Neuronal stem cell (in vitro differentiated cells): ENCODE measurements at regions not wholly inside any gene's neighbourhood (a gene's known extent, or its start where the extent isn't known, plus 50 kb on each side); places are given as distances from the start of the nearest gene placed in this dataset.
A peak's percentile ranks its signal among the peaks of the same experiment; 100 is the strongest.
"Not testable (repeated sequence)": the region's sequence is repeated elsewhere in the genome, so short reads cannot be mapped to it uniquely, and the experiment has no call there.

Experiments used
- DNase-seq: peaks from one replicate; pipeline ENCODE4 v3.0.0-alpha.2; 2013; ENCODE audit warnings: low spot score
- H2AFZ ChIP-seq: one replicate; pipeline ENCODE4 v1.6.1; 2013; ENCODE audit warnings: mild to moderate bottlenecking, low read length, inconsistent platforms
- H2AK5ac ChIP-seq: 2 replicates; pipeline ENCODE4 v1.6.1; 2013; ENCODE audit warnings: low read depth, mild to moderate bottlenecking, inconsistent platforms, low read length, moderate library complexity, mixed read lengths
- H2BK120ac ChIP-seq: 2 replicates; pipeline ENCODE4 v1.6.1; 2013; ENCODE audit warnings: low read depth, mild to moderate bottlenecking, inconsistent platforms, low read length, moderate library complexity, mixed read lengths
- H2BK12ac ChIP-seq: one replicate; pipeline ENCODE4 v1.6.1; 2013; ENCODE audit warnings: low read length, inconsistent platforms
- H2BK15ac ChIP-seq: 2 replicates; pipeline ENCODE4 v1.6.1; 2013; ENCODE audit warnings: mild to moderate bottlenecking, low read length, inconsistent platforms, mixed read lengths
- H2BK5ac ChIP-seq: one replicate; pipeline ENCODE4 v1.6.1; 2013; ENCODE audit warnings: inconsistent platforms, mild to moderate bottlenecking, low read length, moderate library complexity
- H3K14ac ChIP-seq: one replicate; pipeline ENCODE4 v1.6.1; 2013; ENCODE audit warnings: low read length, inconsistent platforms
- H3K18ac ChIP-seq: 2 replicates; pipeline ENCODE4 v1.6.1; 2013; ENCODE audit warnings: low read length, inconsistent platforms
- H3K23ac ChIP-seq: 2 replicates; pipeline ENCODE4 v1.6.1; 2013; ENCODE audit warnings: low read depth, mild to moderate bottlenecking, mixed read lengths, low read length, inconsistent platforms; ENCODE audit not compliant: poor library complexity
- H3K27ac ChIP-seq: replicated peaks from 3 replicates; pipeline ENCODE4 v1.5.1; 2013; ENCODE audit warnings: low read length, inconsistent platforms
- H3K27me3 ChIP-seq, 3 experiments: 2 replicates each; pipeline ENCODE4 v1.6.1; 2013; ENCODE audit warnings: low read length in 3 of 3, mild to moderate bottlenecking in 2 of 3, inconsistent platforms in 1 of 3, low read depth in 1 of 3, mixed read lengths in 1 of 3, moderate library complexity in 1 of 3; ENCODE audit not compliant: control insufficient read depth in 3 of 3, insufficient read depth in 3 of 3
- H3K36me3 ChIP-seq, 2 donors: replicated peaks in 1 of 2; 2 replicates each; pipeline ENCODE4 v1.6.1; 2013; ENCODE audit warnings: low read length in 2 of 2; ENCODE audit not compliant: control insufficient read depth in 2 of 2, insufficient read depth in 2 of 2
- H3K4ac ChIP-seq: 2 replicates; pipeline ENCODE4 v1.6.1; 2013; ENCODE audit warnings: inconsistent platforms, mild to moderate bottlenecking, low read length, moderate library complexity
- H3K4me1 ChIP-seq, 2 donors: 1 replicate in 1 of 2; 2 replicates in 1 of 2; pipeline ENCODE4 v1.6.1; 2013; ENCODE audit warnings: low read length in 2 of 2, low read depth in 1 of 2; ENCODE audit not compliant: control insufficient read depth in 2 of 2, insufficient read depth in 1 of 2
- H3K4me2 ChIP-seq: one replicate; pipeline ENCODE4 v1.6.1; 2013; ENCODE audit warnings: mild to moderate bottlenecking, low read length, inconsistent platforms; ENCODE audit not compliant: insufficient read depth, poor library complexity, severe bottlenecking
- H3K4me3 ChIP-seq, 2 donors: 2 replicates each; pipeline ENCODE4 v1.5.1; 2013; ENCODE audit warnings: low read length in 2 of 2, mild to moderate bottlenecking in 2 of 2, inconsistent platforms in 1 of 2, moderate library complexity in 1 of 2
- H3K79me1 ChIP-seq: one replicate; pipeline ENCODE4 v1.6.1; 2013; ENCODE audit warnings: low read depth, mild to moderate bottlenecking, inconsistent platforms, low read length, moderate library complexity
- H3K9ac ChIP-seq: one replicate; pipeline ENCODE4 v1.6.1; 2013; ENCODE audit warnings: mild to moderate bottlenecking, low read depth, low read length, inconsistent platforms; ENCODE audit not compliant: poor library complexity
- H3K9me3 ChIP-seq, 2 donors: replicated peaks in 1 of 2; 2 replicates each; pipeline versions ENCODE3 to v1.6.1; 2013; ENCODE audit warnings: low read length in 2 of 2, mild to moderate bottlenecking in 2 of 2, inconsistent platforms in 1 of 2, low read depth in 1 of 2, mixed read lengths in 1 of 2, moderate library complexity in 1 of 2; ENCODE audit not compliant: control insufficient read depth in 2 of 2, insufficient read depth in 1 of 2
- H4K8ac ChIP-seq: one replicate; pipeline ENCODE4 v1.6.1; 2013; ENCODE audit warnings: low read depth, mild to moderate bottlenecking, inconsistent platforms, low read length, moderate library complexity
- H4K91ac ChIP-seq: one replicate; pipeline ENCODE4 v1.6.1; 2013; ENCODE audit warnings: low read length, low read depth, mild to moderate bottlenecking, inconsistent platforms; ENCODE audit not compliant: poor library complexity
- WGBS, 2 donors: extraction: QIAGEN DNeasy Blood & Tissue Kit; methylation state at CpG; one replicate each; pipeline ENCODE4 v1.1.7; 2013; ENCODE audit warnings: missing lambda C conversion rate in 2 of 2, mixed read lengths in 1 of 2; ENCODE audit not compliant: insufficient read length in 2 of 2, insufficient replicate concordance in 1 of 2; ENCODE audit errors: extremely low coverage in 2 of 2; 5-methylcytosine and 5-hydroxymethylcytosine counted together

DNA sequence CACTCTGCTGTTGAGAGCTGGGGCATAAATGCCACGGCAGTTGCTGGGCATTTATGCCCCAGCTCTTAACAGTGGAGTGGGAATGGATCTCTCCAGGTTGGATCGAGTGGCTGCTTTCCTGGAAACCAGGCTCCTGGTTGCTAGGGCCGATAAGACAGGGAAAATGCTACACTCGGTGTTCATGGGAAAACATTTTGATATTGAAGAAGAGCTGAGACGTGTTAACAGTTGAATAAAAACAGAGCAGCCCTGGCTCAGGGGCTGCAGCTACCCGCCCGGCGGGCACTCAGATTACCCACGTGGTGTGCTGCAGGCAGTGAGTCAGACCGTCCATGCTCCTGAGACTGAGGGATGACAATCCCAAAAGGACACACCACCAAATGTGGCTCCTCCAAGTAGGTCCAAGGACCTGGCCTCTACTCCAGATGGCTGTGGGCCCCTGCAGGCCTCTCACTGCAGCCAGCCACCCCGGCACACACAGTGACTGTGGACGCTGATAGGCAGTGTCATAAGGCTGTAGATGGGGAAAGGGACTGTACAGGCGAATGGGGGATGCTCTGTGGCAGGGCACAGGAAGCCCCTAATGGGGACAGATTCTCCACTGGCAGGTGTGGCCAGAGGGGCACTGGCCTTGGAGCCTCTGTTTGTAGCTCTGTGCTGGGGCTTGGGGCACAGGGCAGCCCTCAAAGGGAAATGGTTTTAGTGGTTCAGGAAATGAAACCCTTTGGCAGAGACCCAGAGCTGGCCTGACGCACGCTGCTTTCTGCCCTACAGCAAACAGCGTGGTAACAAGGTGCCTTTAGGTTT lies 237.8 kb downstream of the LY86 start:
- no peaks in the 10 kb centered on the region for H3K36me3 ChIP-seq
- no peak overlapping the region for H3K4me2 ChIP-seq
- no peaks in the 10 kb centered on the region for H3K9me3 ChIP-seq
- no peak overlapping the region for H2AFZ ChIP-seq
- WGBS, 2 donors: no CpG with 5 or more reads among the region's 16 CpGs
- peak overlapping the region; percentile 76 for H2BK12ac ChIP-seq
- H3K79me1 ChIP-seq: no peaks in the 10 kb centered on the region
- no peak overlapping the region for H4K8ac ChIP-seq
- peak overlapping the region; percentile 53 for H2AK5ac ChIP-seq
- no peak for DNase-seq
- H3K4ac ChIP-seq: no peak overlapping the region
- H3K14ac ChIP-seq: no peak overlapping the region
- peak overlapping the region; percentile 60 for H3K23ac ChIP-seq
- no peak overlapping the region for H3K9ac ChIP-seq
- H3K4me3 ChIP-seq: no peak overlapping the region
- H3K4me1 ChIP-seq: peaks cover 0 to 8% of the 10 kb centered on the region in 2 donors
- H4K91ac ChIP-seq: no peak overlapping the region
- peak overlapping the region; percentile 55 for H3K18ac ChIP-seq
- H3K27me3 ChIP-seq: no peaks in the 10 kb centered on the region
- no peak overlapping the region for H2BK15ac ChIP-seq
- H3K27ac ChIP-seq: no peak overlapping the region
- no peak overlapping the region for H2BK120ac ChIP-seq
- H2BK5ac ChIP-seq: no peak overlapping the region

- H3K4me2 ChIP-seq: no peak overlapping the region
- no peak overlapping the region for H2BK120ac ChIP-seq
- H3K27me3 ChIP-seq: no peaks in the 10 kb centered on the region
- no peak overlapping the region for H2AFZ ChIP-seq
- H3K9me3 ChIP-seq: no peaks in the 10 kb centered on the region
- H3K14ac ChIP-seq: no peak overlapping the region
- H4K91ac ChIP-seq: no peak overlapping the region
- no peak overlapping the region for H3K4me3 ChIP-seq
- no peak overlapping the region for H3K9ac ChIP-seq
- no peak overlapping the region for H2BK12ac ChIP-seq
- H3K4ac ChIP-seq: no peak overlapping the region
- no peak overlapping the region for H3K18ac ChIP-seq
- no peaks in the 10 kb centered on the region for H3K36me3 ChIP-seq
- DNase-seq: no peak
- H4K8ac ChIP-seq: no peak overlapping the region
- H2BK5ac ChIP-seq: no peak overlapping the region
- WGBS, 2 donors: no CpG with 5 or more reads among the region's 10 CpGs
- no peak overlapping the region for H3K27ac ChIP-seq
- no peak overlapping the region for H2BK15ac ChIP-seq
- H3K4me1 ChIP-seq: peaks cover 0 to 8% of the 10 kb centered on the region in 2 donors
- H3K79me1 ChIP-seq: no peaks in the 10 kb centered on the region
- no peak overlapping the region for H2AK5ac ChIP-seq
- no peak overlapping the region for H3K23ac ChIP-seq
Observed at GRCh38 chr6:6826961-6827360, 238.4 kb downstream of the LY86 start.

GRCh38 chr6:6829872-6830685 lies 241.6 kb downstream of the LY86 start:
- H2BK12ac ChIP-seq: no peak overlapping the region
- no peak for DNase-seq

GRCh38 chr6:6830686-6831063 lies 242.2 kb downstream of the LY86 start:
- H3K27me3 ChIP-seq, H3K4me3 ChIP-seq, H3K79me1 ChIP-seq, H3K23ac ChIP-seq, H2AFZ ChIP-seq, H3K9ac ChIP-seq, H2BK5ac ChIP-seq, H2BK120ac ChIP-seq, H4K8ac ChIP-seq, H3K14ac ChIP-seq, H3K36me3 ChIP-seq, H3K18ac ChIP-seq, H2AK5ac ChIP-seq, H2BK15ac ChIP-seq, H3K9me3 ChIP-seq, H3K4ac ChIP-seq, H3K4me1 ChIP-seq, H4K91ac ChIP-seq, H3K4me2 ChIP-seq, H3K27ac ChIP-seq, DNase-seq, H2BK12ac ChIP-seq: not testable (repeated sequence)

More at GRCh38 chr6:6829872-6830685, 241.6 kb downstream of the LY86 start:
- H3K4me2 ChIP-seq: no peak overlapping the region
- no peak overlapping the region for H2BK15ac ChIP-seq
- H3K23ac ChIP-seq: no peak overlapping the region
- no peaks in the 10 kb centered on the region for H3K9me3 ChIP-seq
- no peak overlapping the region for H3K14ac ChIP-seq
- no peaks in the 10 kb centered on the region for H3K36me3 ChIP-seq
- no peak overlapping the region for H3K9ac ChIP-seq
- no peak overlapping the region for H4K91ac ChIP-seq
- no peak overlapping the region for H3K4ac ChIP-seq
- H3K4me3 ChIP-seq: no peak overlapping the region
- peaks cover 0 to 3% (median 0%) of the 10 kb centered on the region in 3 experiments for H3K27me3 ChIP-seq
- H2BK120ac ChIP-seq: no peak overlapping the region
- H2AK5ac ChIP-seq: no peak overlapping the region
- no peak overlapping the region for H3K18ac ChIP-seq
- no peak overlapping the region for H2AFZ ChIP-seq
- no peak overlapping the region for H4K8ac ChIP-seq
- no peak overlapping the region for H2BK5ac ChIP-seq
- H3K27ac ChIP-seq: no peak overlapping the region
- no CpG with 5 or more reads among the region's 6 CpGs for WGBS, 2 donors
- H3K79me1 ChIP-seq: no peaks in the 10 kb centered on the region
- peaks cover 0 to 1% of the 10 kb centered on the region in 2 donors for H3K4me1 ChIP-seq
